CD8-positive, alpha-beta memory T cell (primary cell): ENCODE measurements at regions not wholly inside any gene's neighbourhood (a gene's known extent, or its start where the extent isn't known, plus 50 kb on each side); places are given as distances from the start of the nearest gene placed in this dataset.
"Not testable (repeated sequence)": the region's sequence is repeated elsewhere in the genome, so short reads cannot be mapped to it uniquely, and the experiment has no call there.

ENCODE experiments used
- CTCF ChIA-PET: fragments of 350-600 bp; sonication (Branson Sonifier 250); formaldehyde crosslinking; loops from one replicate; lab custom pipeline; 2021; ENCODE audit warnings: antibody characterized with exemption; lab: Charles Lee
- POLR2A ChIA-PET: fragments of 350-600 bp; sonication (Branson Sonifier 250); formaldehyde crosslinking; loops from one replicate; lab custom pipeline; 2021; ENCODE audit warnings: antibody characterized with exemption; lab: Charles Lee
- DNase-seq, 5 donors: peaks; one replicate each; pipeline versions ENCODE4 v3.0.0 to v3.0.0-alpha.2; 2020 to 2022; ENCODE audit warnings: mixed read lengths in 1 of 5
- H3K27ac ChIP-seq: one replicate; pipeline ENCODE4 v1.7.0; 2013; ENCODE audit warnings: low read depth, mild to moderate bottlenecking, low read length, moderate library complexity
- H3K27me3 ChIP-seq: 2 replicates; pipeline ENCODE4 v1.7.0; 2013; ENCODE audit warnings: low read length, mild to moderate bottlenecking; ENCODE audit not compliant: insufficient read depth, poor library complexity, severe bottlenecking
- H3K36me3 ChIP-seq: 2 replicates; pipeline ENCODE4 v1.7.0; 2013; ENCODE audit warnings: mild to moderate bottlenecking, low read length, moderate library complexity; ENCODE audit not compliant: insufficient read depth
- H3K4me1 ChIP-seq: 2 replicates; pipeline ENCODE4 v1.7.0; 2013; ENCODE audit warnings: mild to moderate bottlenecking, low read length, moderate library complexity; ENCODE audit not compliant: insufficient read depth
- H3K4me3 ChIP-seq: 2 replicates; pipeline ENCODE4 v1.7.0; 2013; ENCODE audit warnings: mild to moderate bottlenecking, low read length
- H3K9me3 ChIP-seq: 2 replicates; pipeline ENCODE4 v1.7.0; 2013; ENCODE audit warnings: mild to moderate bottlenecking, low read length
- H3K27ac Mint-ChIP-seq, 8 donors: one replicate each; pipeline ENCODE4 v1.8.0; 2020 to 2021; ENCODE audit warnings: mixed read lengths in 8 of 8, mild to moderate bottlenecking in 6 of 8, inconsistent platforms in 3 of 8, moderate library complexity in 3 of 8
- H3K27me3 Mint-ChIP-seq, 2 donors: one replicate each; pipeline ENCODE4 v1.8.0; 2020 to 2021; ENCODE audit warnings: mixed read lengths in 2 of 2, mild to moderate bottlenecking in 1 of 2, moderate library complexity in 1 of 2
- H3K36me3 Mint-ChIP-seq, 3 donors: one replicate each; pipeline ENCODE4 v1.8.0; 2020 to 2021; ENCODE audit warnings: mixed read lengths in 3 of 3, inconsistent platforms in 1 of 3, mild to moderate bottlenecking in 1 of 3
- H3K4me1 Mint-ChIP-seq, 3 donors: one replicate each; pipeline ENCODE4 v1.8.0; 2020 to 2021; ENCODE audit warnings: mixed read lengths in 3 of 3, inconsistent platforms in 1 of 3, mild to moderate bottlenecking in 1 of 3
- H3K4me3 Mint-ChIP-seq, 7 donors: one replicate each; pipeline ENCODE4 v1.8.0; 2020 to 2021; ENCODE audit warnings: mixed read lengths in 7 of 7, mild to moderate bottlenecking in 6 of 7, moderate library complexity in 4 of 7, inconsistent platforms in 2 of 7
- H3K9me3 Mint-ChIP-seq, 5 donors: one replicate each; pipeline ENCODE4 v1.8.0; 2020 to 2022; ENCODE audit warnings: mixed read lengths in 5 of 5, mild to moderate bottlenecking in 3 of 5, moderate library complexity in 2 of 5, inconsistent platforms in 1 of 5

- Mint-ChIP-seq H3K27me3 (peaks cover 29 to 60% of the 10 kb centered on the region in 2 donors), H3K4me3 (peak overlapping the region in 5 of 7 donors; percentile 65 to 83 (median 79)), H3K27ac (peak overlapping the region in 1 of 8 donors; percentile 40)
- H3K4me3 ChIP-seq, H3K36me3 ChIP-seq, H3K4me1 ChIP-seq, H3K4me1 Mint-ChIP-seq, H3K9me3 ChIP-seq, H3K27me3 ChIP-seq, H3K36me3 Mint-ChIP-seq, H3K9me3 Mint-ChIP-seq, H3K27ac ChIP-seq, POLR2A ChIA-PET: not testable (repeated sequence)
- peak in 1 of 5 donors; percentile 11 for DNase-seq
- CTCF ChIA-PET, result interaction anchor here (0.8 to 1.0 kb wide), 2 partner anchors 12 to 357 kb away, joined by 3 read pairs; no protein-coding TSS in a partner anchor
Measured at GRCh38 chr13:25017808-25018728, 77.9 kb upstream of the PABPC3 start.

GRCh38 chr13:25018729-25019115 lies 77.2 kb upstream of the PABPC3 start:
- Mint-ChIP-seq H3K36me3 (no peaks in the 10 kb centered on the region), H3K4me3 (peak overlapping the region in 1 of 7 donors; percentile 5), H3K27ac (no peak overlapping the region), H3K27me3 (peaks cover 26 to 57% of the 10 kb centered on the region in 2 donors), H3K4me1 (peaks cover 8 to 9% (median 9%) of the 10 kb centered on the region in 3 donors), H3K9me3 (peaks cover 0 to 5% (median 0%) of the 10 kb centered on the region in 5 donors)
- H3K27ac ChIP-seq, result no peak overlapping the region
- POLR2A ChIA-PET, result no interaction called here
- peaks cover 6% of the 10 kb centered on the region for H3K27me3 ChIP-seq
- no peak overlapping the region for H3K4me3 ChIP-seq
- DNase-seq, result no peak
- CTCF ChIA-PET, result interaction anchor here (1.0 kb wide), 1 partner anchor 13 kb away, joined by 3 read pairs; no protein-coding TSS in a partner anchor
- no peaks in the 10 kb centered on the region for H3K9me3 ChIP-seq
- H3K36me3 ChIP-seq, result no peaks in the 10 kb centered on the region
- no peaks in the 10 kb centered on the region for H3K4me1 ChIP-seq

GRCh38 chr13:25019741-25020140 lies 76.2 kb upstream of the PABPC3 start:
- Mint-ChIP-seq H3K4me3 (peak overlapping the region in 1 of 7 donors; percentile 79), H3K27me3 (peaks cover 33 to 60% of the 10 kb centered on the region in 2 donors)
- H3K36me3 ChIP-seq, DNase-seq, H3K9me3 Mint-ChIP-seq, CTCF ChIA-PET, H3K27ac ChIP-seq, H3K4me3 ChIP-seq, H3K4me1 Mint-ChIP-seq, POLR2A ChIA-PET, H3K9me3 ChIP-seq, H3K4me1 ChIP-seq, H3K36me3 Mint-ChIP-seq, H3K27me3 ChIP-seq, H3K27ac Mint-ChIP-seq: not testable (repeated sequence)

DNA sequence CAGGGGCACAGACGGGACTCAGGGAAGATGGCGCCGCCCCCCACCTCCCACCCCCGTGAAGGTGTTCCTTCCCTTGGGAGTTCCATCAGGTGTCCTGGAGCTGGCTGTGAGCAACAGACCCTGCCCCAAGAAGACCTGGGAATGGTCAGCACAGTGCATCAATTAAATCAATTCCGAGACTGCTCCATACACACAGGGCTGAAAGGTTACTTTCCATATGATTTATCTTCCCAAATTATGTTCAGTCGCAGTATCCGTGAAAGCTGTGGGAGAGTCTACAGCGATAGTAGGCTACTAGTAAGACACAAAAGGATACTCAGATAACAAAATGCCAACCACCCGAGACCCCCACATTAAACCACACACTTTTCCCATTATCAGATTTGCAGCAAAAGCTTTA lies 71.8 kb upstream of the PABPC3 start:
- no peak overlapping the region for H3K27ac Mint-ChIP-seq
- Histone ChIP-seq H3K36me3 (no peaks in the 10 kb centered on the region), H3K4me3 (no peak overlapping the region), H3K27ac (no peak overlapping the region), H3K27me3 (peaks cover 6% of the 10 kb centered on the region), H3K4me1 (no peaks in the 10 kb centered on the region), H3K9me3 (no peaks in the 10 kb centered on the region)
- POLR2A ChIA-PET, result no interaction called here
- DNase-seq, result no peak
- CTCF ChIA-PET, result no interaction called here
- peaks cover 0 to 2% (median 0%) of the 10 kb centered on the region in 3 donors for H3K4me1 Mint-ChIP-seq
- peaks cover 26 to 51% of the 10 kb centered on the region in 2 donors for H3K27me3 Mint-ChIP-seq
- no peak overlapping the region for H3K4me3 Mint-ChIP-seq
- peaks cover 0 to 5% (median 0%) of the 10 kb centered on the region in 5 donors for H3K9me3 Mint-ChIP-seq
- no peaks in the 10 kb centered on the region for H3K36me3 Mint-ChIP-seq

GRCh38 chr13:25032160-25032559 lies 63.8 kb upstream of the PABPC3 start:
- Mint-ChIP-seq H3K27me3 (peaks cover 25 to 53% of the 10 kb centered on the region in 2 donors), H3K4me1 (no peaks in the 10 kb centered on the region), H3K27ac (no peak overlapping the region), H3K4me3 (no peak overlapping the region), H3K9me3 (no peaks in the 10 kb centered on the region), H3K36me3 (no peaks in the 10 kb centered on the region)
- no peaks in the 10 kb centered on the region for H3K36me3 ChIP-seq
- ChIA-PET POLR2A (no interaction called here), CTCF (no interaction called here)
- H3K4me3 ChIP-seq, result no peak overlapping the region
- no peaks in the 10 kb centered on the region for H3K9me3 ChIP-seq
- no peak overlapping the region for H3K27ac ChIP-seq
- H3K4me1 ChIP-seq, result no peaks in the 10 kb centered on the region
- no peak for DNase-seq
- no peaks in the 10 kb centered on the region for H3K27me3 ChIP-seq

DNA sequence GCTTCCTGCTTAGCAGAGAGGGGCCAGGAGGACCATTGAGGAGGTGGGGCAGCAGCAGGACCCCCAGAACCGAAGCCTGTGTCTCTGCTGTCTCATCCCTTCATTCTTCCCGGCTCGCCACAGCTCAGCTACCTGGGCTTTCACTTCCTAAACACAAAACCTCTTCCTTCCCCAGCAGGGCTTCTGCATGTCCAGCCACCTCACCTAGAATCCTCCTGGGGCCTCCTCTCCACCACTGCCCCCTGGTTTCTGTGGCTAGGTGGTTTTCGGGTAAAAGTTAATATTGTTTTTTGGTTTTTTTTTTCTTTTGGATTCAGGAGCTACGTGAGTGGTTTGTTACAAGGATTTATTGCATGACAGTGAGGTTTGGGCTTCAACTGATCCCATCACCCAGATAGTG lies 61.8 kb upstream of the PABPC3 start:
- H3K9me3 Mint-ChIP-seq, result no peaks in the 10 kb centered on the region
- H3K27ac Mint-ChIP-seq, result no peak overlapping the region
- no peaks in the 10 kb centered on the region for H3K4me1 Mint-ChIP-seq
- peaks cover 0 to 2% (median 0%) of the 10 kb centered on the region in 3 donors for H3K36me3 Mint-ChIP-seq
- H3K27me3 ChIP-seq, result no peaks in the 10 kb centered on the region
- DNase-seq, result no peak
- ChIA-PET CTCF (no interaction called here), POLR2A (no interaction called here)
- H3K36me3 ChIP-seq, result no peaks in the 10 kb centered on the region
- H3K27me3 Mint-ChIP-seq, result peaks cover 28 to 57% of the 10 kb centered on the region in 2 donors
- H3K9me3 ChIP-seq, result no peaks in the 10 kb centered on the region
- no peak overlapping the region for H3K4me3 ChIP-seq
- H3K4me1 ChIP-seq, result no peaks in the 10 kb centered on the region
- H3K4me3 Mint-ChIP-seq, result no peak overlapping the region
- no peak overlapping the region for H3K27ac ChIP-seq

- Histone ChIP-seq H3K9me3 (no peaks in the 10 kb centered on the region), H3K4me1 (no peaks in the 10 kb centered on the region), H3K27ac (no peak overlapping the region), H3K36me3 (no peaks in the 10 kb centered on the region), H3K4me3 (no peak overlapping the region), H3K27me3 (no peaks in the 10 kb centered on the region)
- Mint-ChIP-seq H3K27ac (no peak overlapping the region), H3K27me3 (peaks cover 33 to 59% of the 10 kb centered on the region in 2 donors), H3K4me1 (no peaks in the 10 kb centered on the region), H3K4me3 (no peak overlapping the region), H3K9me3 (no peaks in the 10 kb centered on the region), H3K36me3 (peaks cover 0 to 2% (median 0%) of the 10 kb centered on the region in 3 donors)
- DNase-seq, result peak in 2 of 5 donors; percentile 20 to 29
- POLR2A ChIA-PET, result no interaction called here
- CTCF ChIA-PET, result interaction anchor here (1.3 kb wide), 1 partner anchor 42 kb away, joined by 4 read pairs; no protein-coding TSS in a partner anchor
Measured at GRCh38 chr13:25037057-25037813, 58.7 kb upstream of the PABPC3 start.
